ENCODE measurements at regions not wholly inside any gene's neighbourhood (a gene's known extent, or its start where the extent isn't known, plus 50 kb on each side); places are given as distances from the start of the nearest gene placed in this dataset.

DNA sequence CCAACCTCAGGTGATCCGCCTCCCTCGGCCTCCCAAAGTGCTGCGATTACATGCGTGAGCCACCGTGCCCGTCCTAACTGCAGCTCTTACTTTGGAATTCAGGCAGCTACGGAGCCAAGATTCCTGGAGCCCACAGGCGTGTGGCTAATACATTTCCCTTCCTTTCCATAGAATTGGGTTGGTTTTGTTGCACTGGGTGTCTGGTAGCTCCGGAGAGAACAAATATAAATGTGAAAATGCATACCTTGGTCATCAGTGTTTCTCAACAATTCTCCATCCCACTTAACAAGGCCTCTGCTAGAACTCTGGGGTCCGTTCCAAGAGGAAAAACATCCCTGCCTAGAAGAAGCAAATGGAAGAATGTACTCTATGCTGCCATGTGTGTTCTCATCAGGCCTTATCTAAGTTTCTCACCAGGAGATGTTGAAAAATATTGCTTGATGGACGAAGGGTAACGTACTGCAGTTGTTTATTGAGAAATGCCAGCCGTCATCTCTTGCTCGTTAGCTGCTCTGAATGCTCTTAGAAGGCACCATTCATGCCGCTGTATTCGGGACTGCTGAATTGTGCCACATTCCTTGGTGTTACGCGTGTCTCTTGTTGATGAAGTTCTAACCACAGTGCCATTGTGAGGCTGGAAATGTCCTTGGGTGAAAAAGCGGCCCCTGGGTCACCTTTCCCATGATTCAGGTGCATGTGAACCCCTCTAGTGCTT is 50.5 kb upstream of the CD99 start:
- no peak for DNase-seq (ENCODE audit: low spot score)

DNA sequence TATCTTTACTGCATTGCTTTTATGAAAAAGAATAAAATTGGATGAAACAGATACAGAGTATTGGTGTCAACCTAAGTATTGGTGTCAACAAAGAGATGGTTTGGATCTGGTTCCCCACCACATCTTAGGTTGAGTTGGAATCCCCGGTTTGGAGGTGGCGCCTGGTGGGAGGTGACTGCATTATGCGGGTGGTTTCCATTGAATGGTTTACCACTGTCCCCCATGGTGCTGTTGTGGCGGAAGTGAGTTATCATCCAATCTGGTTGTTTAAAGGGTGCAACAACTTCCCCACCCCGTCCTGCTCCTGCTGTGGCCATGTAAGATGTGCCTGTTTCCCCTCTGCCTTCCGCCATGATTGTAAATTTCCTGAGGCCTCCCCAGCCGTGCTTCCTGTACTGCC is 52.8 kb upstream of the CD99 start:
- DNase-seq (ENCODE audit: low spot score) = peak; percentile 19

DNA sequence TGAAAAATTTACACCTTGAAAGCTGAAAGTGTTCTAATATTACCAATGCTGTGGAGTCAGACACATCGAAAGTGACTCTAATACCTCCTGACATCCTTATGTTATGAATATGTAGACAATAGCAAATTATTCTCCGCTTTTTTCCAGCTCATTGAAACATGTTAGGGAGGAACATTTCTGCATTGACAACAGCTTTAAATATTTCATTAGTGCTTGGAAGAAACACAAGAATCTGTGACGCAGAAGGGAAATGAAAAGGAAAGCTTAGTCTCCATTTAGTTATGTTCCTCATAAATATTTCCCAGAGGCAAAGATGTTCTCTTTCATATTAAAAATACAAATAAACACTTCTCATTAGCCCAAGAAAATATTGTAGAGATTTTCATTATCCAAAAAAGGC is 55.8 kb upstream of the CD99 start:
- no peak for DNase-seq (ENCODE audit: low spot score)

DNA sequence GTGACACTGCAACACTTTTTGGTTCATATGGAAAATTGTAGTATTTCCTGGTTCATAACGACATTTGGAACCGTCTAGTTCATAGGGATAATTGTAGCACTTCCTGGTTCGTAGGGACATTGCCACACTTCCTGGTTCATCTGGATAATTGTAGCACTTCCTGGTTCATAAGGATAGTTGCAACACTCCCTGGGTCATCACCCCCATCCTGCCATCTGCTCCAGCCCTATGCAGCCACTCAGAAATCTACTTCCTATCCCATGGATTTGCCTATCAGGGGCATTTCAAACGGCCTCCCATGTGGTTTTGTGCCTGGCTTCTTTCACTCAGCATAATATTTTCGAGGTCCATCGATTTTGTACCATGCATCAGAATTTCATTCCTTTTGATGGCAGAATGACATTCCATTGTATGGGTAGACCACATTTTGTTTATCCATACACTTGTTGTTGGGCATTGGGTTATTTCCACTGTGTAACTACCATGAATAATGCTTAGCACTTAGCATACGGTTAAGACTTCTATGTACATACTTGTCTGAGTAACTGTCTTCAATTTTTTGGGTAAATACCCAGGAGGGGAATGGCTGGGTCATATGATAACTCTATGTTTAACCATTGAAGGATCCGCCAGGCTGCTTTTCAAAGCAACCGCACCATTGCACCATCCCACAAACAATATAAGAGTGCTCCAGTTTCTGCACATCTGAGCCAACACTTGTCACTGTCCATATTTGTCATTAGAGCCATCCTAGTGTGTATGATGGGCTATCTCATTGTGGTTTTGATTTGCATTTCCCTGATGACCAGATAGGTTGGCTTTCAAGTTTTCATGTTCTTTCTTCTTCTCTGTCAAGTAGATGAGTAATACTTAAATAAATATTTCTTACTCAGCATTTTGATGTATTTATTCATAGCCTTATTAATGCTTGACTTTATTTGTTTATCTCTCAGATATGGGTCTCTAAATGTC is 58.3 kb upstream of the CD99 start:
- peak; percentile 23 for DNase-seq (ENCODE audit: low spot score)

DNA sequence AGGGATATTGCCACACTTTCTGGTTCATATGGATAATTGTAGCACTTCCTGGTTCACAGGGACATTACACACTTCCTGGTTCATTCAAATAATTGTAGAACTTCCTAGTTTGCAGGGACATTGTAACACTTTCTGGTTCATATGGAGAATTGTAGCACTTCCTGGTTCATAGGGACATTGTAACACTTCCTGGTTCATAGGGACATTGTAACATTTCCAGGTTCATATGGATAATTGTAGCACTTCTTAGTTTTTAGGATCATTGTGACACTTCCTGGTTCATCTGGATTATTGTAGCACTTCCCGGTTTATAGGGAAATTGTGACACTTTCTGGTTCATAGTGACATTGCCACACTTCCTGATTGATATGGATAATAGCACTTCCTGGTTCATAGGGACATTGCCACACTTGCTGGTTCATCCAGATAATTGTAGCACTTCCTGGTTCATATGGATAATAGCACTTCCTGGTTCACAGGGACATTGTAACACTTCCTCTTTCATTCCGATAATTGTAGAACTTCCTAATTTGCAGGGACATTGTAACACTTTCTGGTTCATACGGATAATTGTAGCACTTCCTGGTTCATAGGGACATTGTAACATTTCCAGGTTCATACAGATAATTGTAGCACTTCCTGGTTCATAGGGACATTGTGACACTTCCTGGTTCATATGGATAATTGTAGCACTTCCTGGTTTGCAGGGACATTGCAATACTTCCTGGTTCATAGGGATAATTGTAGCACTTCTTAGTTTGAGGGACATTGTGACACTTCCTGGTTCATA is 59.2 kb upstream of the CD99 start:
- DNase-seq (ENCODE audit: low spot score) = peak; percentile 9

GRCh38 chrX:2630935-2631742 is 60.0 kb upstream of the CD99 start:
- peak; percentile 73 for DNase-seq (ENCODE audit: low spot score)

GRCh38 chrX:2630008-2630934 is 60.8 kb upstream of the CD99 start:
- peak; percentile 84 for DNase-seq (ENCODE audit: low spot score)

DNA sequence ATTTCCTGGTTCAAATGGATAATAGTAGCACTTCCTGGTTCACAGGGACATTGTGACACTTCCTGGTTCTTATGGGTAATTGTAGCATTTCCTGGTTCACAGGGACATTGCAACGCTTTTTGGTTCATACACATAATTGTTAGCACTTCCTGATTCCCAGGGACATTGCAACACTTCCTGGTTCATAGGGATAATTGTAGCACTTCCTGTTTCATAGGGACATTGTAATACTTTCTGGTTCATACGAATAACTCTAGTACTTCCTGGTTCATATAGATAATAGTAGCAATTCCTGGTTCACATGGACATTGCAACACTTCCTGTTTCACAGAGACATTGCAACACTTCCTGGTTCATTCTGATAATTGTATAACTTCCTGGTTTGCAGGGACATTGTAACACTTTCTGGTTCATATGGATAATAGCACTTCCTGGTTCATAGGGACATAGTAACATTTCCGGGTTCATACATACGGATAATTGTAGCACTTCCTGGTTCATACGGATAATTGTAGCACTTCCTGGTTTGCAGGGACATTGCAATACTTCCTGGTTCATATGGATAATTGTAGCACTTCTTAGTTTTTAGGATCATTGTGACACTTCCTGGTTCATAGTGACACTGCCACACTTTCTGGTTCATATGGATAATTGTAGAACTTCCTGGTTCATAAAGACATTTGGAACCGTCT is 61.6 kb upstream of the CD99 start:
- DNase-seq (ENCODE audit: low spot score) = peak; percentile 73

GRCh38 chrX:2628751-2629315 is 62.3 kb upstream of the CD99 start:
- DNase-seq (ENCODE audit: low spot score) = peak; percentile 52

DNA sequence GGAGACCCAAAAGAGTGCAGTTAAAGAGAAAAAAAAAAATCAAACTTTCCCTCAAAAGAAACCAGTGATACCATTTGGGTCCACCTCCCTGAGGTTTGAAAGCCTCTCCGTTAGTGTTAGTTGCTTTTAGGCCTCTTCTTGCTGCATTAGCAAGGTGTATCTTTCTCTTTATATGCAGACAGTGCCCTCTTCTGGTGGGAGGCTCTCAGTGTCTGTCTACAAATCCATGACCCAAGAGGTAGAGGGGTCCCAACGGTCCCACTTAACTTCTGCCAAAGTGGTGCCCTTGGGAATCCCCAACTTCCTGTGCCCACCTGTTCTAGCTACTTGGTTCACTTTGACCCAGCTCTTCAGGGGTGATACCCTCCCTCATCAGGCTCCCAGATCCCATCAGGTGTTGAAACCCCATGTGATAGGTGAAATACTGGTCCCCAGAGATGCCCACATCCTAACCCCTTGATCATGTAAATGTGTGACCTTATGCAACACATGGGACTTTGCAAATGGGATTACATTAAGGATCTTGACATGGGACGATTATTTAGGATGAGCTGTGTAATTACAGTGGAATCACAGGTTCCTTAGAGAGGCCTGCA is 63.7 kb upstream of the CD99 start:
- DNase-seq (ENCODE audit: low spot score) = peak; percentile 58

DNA sequence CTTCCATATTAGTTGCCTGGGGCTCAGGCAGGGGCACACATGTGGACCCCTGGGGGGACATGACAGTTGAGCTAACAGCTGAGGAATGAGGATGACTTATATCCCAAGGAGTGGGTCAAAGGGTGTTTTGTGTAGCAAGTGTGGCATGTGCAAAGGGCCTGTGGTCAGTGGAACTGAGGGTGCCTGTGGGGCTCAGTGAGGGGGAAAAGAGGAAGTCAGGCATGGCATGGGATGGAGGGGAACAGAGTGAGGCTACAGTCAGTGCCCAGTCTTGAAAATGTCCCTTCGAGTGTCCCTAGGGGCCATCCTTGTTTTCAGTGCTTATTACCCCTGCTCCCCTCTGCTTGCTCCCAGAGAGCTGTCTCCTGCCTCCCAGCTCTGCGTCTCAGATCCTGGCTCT is 64.3 kb upstream of the CD99 start:
- no peak for DNase-seq (ENCODE audit: low spot score)

DNA sequence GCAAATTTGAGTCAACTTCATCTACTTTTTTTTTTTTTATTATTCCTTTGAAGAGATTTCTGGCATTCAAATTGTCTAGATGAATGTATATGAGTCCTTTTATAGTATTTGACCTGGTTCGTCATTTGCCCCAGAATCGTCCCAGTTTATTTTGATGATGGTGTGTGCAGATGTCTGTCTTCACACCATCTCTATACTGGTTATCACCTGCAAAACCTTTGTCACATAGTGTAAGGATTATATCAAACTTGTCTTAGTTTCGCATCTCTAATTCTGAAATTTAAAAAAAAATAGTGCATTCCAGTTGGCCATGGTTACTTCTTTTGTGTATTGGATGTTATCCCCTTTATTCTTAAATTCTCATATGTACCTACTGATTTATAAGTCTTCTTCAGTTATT is 70.5 kb upstream of the CD99 start:
- no peak for DNase-seq (ENCODE audit: low spot score)

- no peak for DNase-seq (ENCODE audit: low spot score)
Observed at GRCh38 chrX:2618516-2618915, 72.6 kb upstream of the CD99 start.

DNA sequence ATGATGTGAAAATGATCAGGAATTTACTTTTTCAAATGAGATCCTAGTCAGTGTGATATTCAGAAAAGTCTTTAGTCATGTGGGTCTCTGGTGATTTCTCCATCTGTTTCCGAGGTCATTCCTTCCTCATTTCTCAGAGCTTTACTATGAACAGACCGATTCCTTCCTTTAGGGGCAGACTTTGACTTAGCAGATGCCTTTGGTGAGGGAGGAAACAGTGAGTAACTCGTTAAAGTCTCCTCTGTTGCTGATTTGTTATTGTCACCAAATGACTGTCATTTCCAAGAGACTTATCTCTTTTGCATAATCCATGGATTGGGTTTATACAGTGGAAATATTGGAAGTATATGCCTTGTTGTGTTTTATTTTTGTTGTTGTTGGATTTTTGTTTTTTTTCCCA is 76.2 kb upstream of the CD99 start:
- no peak for DNase-seq (ENCODE audit: low spot score)

- no peak for DNase-seq (ENCODE audit: low spot score)
Observed at GRCh38 chrX:2610246-2611170, 80.6 kb upstream of the CD99 start.

GRCh38 chrX:2609431-2610238 is 81.5 kb upstream of the CD99 start:
- DNase-seq (ENCODE audit: low spot score) = peak; percentile 3
